ENCODE measurements at regions not wholly inside any gene's neighbourhood (a gene's known extent, or its start where the extent isn't known, plus 50 kb on each side); places are given as distances from the start of the nearest gene placed in this dataset.

GRCh38 chr4:133550436-133550835, 401.3 kb downstream of the PCDH10 start:
- TF ChIP-seq, protein P1, sequence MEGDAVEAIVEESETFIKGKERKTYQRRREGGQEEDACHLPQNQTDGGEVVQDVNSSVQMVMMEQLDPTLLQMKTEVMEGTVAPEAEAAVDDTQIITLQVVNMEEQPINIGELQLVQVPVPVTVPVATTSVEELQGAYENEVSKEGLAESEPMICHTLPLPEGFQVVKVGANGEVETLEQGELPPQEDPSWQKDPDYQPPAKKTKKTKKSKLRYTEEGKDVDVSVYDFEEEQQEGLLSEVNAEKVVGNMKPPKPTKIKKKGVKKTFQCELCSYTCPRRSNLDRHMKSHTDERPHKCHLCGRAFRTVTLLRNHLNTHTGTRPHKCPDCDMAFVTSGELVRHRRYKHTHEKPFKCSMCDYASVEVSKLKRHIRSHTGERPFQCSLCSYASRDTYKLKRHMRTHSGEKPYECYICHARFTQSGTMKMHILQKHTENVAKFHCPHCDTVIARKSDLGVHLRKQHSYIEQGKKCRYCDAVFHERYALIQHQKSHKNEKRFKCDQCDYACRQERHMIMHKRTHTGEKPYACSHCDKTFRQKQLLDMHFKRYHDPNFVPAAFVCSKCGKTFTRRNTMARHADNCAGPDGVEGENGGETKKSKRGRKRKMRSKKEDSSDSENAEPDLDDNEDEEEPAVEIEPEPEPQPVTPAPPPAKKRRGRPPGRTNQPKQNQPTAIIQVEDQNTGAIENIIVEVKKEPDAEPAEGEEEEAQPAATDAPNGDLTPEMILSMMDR (IDR thresholded peaks at IDR 0.05), result no peak
- TF ChIP-seq SMC3 (IDR thresholded peaks at IDR 0.05; ENCODE audit: low read depth, low read length) (no peak), POLR2AphosphoS5 (IDR thresholded peaks at IDR 0.05; ENCODE audit: low read depth, low read length) (no peak), RFX5 (IDR thresholded peaks at IDR 0.05; ENCODE audit: low read length) (no peak), SIN3A (IDR thresholded peaks at IDR 0.05; ENCODE audit: borderline replicate concordance, low read depth, low read length) (no peak), EP300 (IDR thresholded peaks at IDR 0.05; ENCODE audit: borderline replicate concordance in 1 of 2, low read depth in 1 of 2, low read length in 1 of 2) (no peak), MXI1 (IDR thresholded peaks at IDR 0.05; ENCODE audit: low read depth, low read length) (no peak), FOSL2 (IDR thresholded peaks at IDR 0.05; ENCODE audit: borderline replicate concordance, low read depth) (no peak), JUND (IDR thresholded peaks at IDR 0.05) (no peak), EZH2phosphoT487 (IDR thresholded peaks at IDR 0.05; ENCODE audit: borderline replicate concordance, low read depth) (no peak), IRF3 (IDR thresholded peaks at IDR 0.05; ENCODE audit: low read depth, low read length) (no peak), TAF1 (IDR thresholded peaks at IDR 0.05; ENCODE audit: borderline replicate concordance, low read depth, low read length) (no peak)
